ENCODE measurements at regions not wholly inside any gene's neighbourhood (a gene's known extent, or its start where the extent isn't known, plus 50 kb on each side); places are given as distances from the start of the nearest gene placed in this dataset.

GRCh38 chr20:61162451-61162850 is 89.6 kb upstream of the CDH4 start:
- no peak for TF ChIP-seq POLR2A (IDR thresholded peaks at IDR 0.05; ENCODE audit: low read depth, low read length)
- TF ChIP-seq POLR2AphosphoS5 (IDR thresholded peaks at IDR 0.05; ENCODE audit: low read depth, low read length): no peak
- no peak for TF ChIP-seq TAF1 (IDR thresholded peaks at IDR 0.05; ENCODE audit: low read depth, low read length)
- no peak for TF ChIP-seq SPI1 (IDR thresholded peaks at IDR 0.05; ENCODE audit: low read depth, low read length)

Data from GM12891 (cell line).